Stomach (tissue), 8 donors: ENCODE measurements at regions not wholly inside any gene's neighbourhood (a gene's known extent, or its start where the extent isn't known, plus 50 kb on each side); places are given as distances from the start of the nearest gene placed in this dataset.

ENCODE experiments used
- DNase-seq, 2 donors: peaks; one replicate each; pipeline versions ENCODE4 v3.0.0 to v3.0.0-alpha.2; 2013 to 2019
- H3K27ac ChIP-seq, 5 donors: fragments of 200-600 bp in 4 of 5; sonication (generic) in 4 of 5; one replicate each; pipeline ENCODE4 v1.5.1; 2013 to 2019; ENCODE audit warnings: mild to moderate bottlenecking in 1 of 5, moderate library complexity in 1 of 5
- H3K27me3 ChIP-seq, 3 donors: fragments of 200-600 bp; sonication (generic); one replicate each; pipeline ENCODE4 v1.5.1; 2017 to 2019; ENCODE audit warnings: mixed run types in 1 of 3
- H3K36me3 ChIP-seq, 4 donors: fragments of 200-600 bp; sonication (generic); 1 replicate in 3 of 4; 2 replicates in 1 of 4; pipeline ENCODE4 v1.5.1; 2016 to 2019
- H3K4me1 ChIP-seq, 4 donors: fragments of 200-600 bp; sonication (generic); one replicate each; pipeline ENCODE4 v1.5.1; 2016 to 2019
- H3K4me3 ChIP-seq, 4 donors: fragments of 200-600 bp; sonication (generic) in 3 of 4; one replicate each; pipeline ENCODE4 v1.5.1; 2016 to 2019; ENCODE audit warnings: mild to moderate bottlenecking in 1 of 4
- H3K9me3 ChIP-seq, 4 donors: fragments of 200-600 bp; sonication (generic); one replicate each; pipeline ENCODE4 v1.5.1; 2016 to 2019
- CTCF ChIP-seq, 7 experiments: fragments of 450-650 bp in 4 of 7; fragments of 200-600 bp in 3 of 7; sonication (generic) in 3 of 7; IDR thresholded peaks; one replicate each; pipeline ENCODE4 v1.5.1; 2016 to 2019; ENCODE audit warnings: antibody characterized with exemption in 7 of 7, control low read depth in 2 of 7, mild to moderate bottlenecking in 1 of 7
- EP300 ChIP-seq: sonication (generic); formaldehyde crosslinking; IDR thresholded peaks from one replicate; pipeline ENCODE4 v1.6.1; 2017; ENCODE audit warnings: antibody characterized with exemption
- POLR2A ChIP-seq, 4 donors: fragments of 450-650 bp; IDR thresholded peaks; one replicate each; pipeline ENCODE4 v1.6.1; 2016; ENCODE audit warnings: antibody characterized with exemption in 4 of 4, control low read depth in 2 of 4, mild to moderate bottlenecking in 1 of 4, moderate library complexity in 1 of 4
- POLR2AphosphoS5 ChIP-seq, 3 donors: sonication (generic); formaldehyde crosslinking; IDR thresholded peaks; one replicate each; pipeline ENCODE4 v1.6.1; 2016; ENCODE audit warnings: antibody characterized with exemption in 3 of 3
- WGBS, 5 donors: extraction: QIAGEN DNeasy Blood & Tissue Kit in 3 of 5; methylation state at CpG; one replicate each; pipeline versions ENCODE4 v1.1.5 to v1.1.7; 2013 to 2018; 5-methylcytosine and 5-hydroxymethylcytosine counted together
- intact Hi-C: fragments of 100-400 bp; cut with DNase I; formaldehyde crosslinking; loops from one replicate; pipeline ENCODE4 v1.15.1; 2023; ENCODE audit warnings: low total_unique reads
- donor health status: healthy with polysubstance abuse.
- donor health status: Bipolar disorder and iron deficiency.
- donor health status: healthy.

- intact Hi-C loops: no loop called here
- TF ChIP-seq POLR2A (IDR thresholded peaks at IDR 0.05) (no peak), POLR2AphosphoS5 (IDR thresholded peaks at IDR 0.05) (no peak), CTCF (IDR thresholded peaks at IDR 0.05) (no peak), EP300 (no peak)
- DNase-seq: no peak
- Histone ChIP-seq H3K4me1 (no peaks in the 10 kb centered on the region), H3K4me3 (no peak overlapping the region), H3K9me3 (no peaks in the 10 kb centered on the region), H3K27ac (no peak overlapping the region), H3K27me3 (no peaks in the 10 kb centered on the region), H3K36me3 (no peaks in the 10 kb centered on the region)
- WGBS, 5 donors: 84 to 94% (median 90%) methylated on average over 11 of the region's 11 CpGs
Observed at GRCh38 chr10:2076528-2076927, 339.2 kb upstream of the ADARB2 start.

- H3K4me1 ChIP-seq: no peaks in the 10 kb centered on the region
- H3K27ac ChIP-seq: no peak overlapping the region
- intact Hi-C loops: no loop called here
- TF ChIP-seq EP300 (no peak), POLR2A (IDR thresholded peaks at IDR 0.05) (no peak), POLR2AphosphoS5 (IDR thresholded peaks at IDR 0.05) (no peak), CTCF (IDR thresholded peaks at IDR 0.05) (no peak)
- no peak for DNase-seq
- H3K4me3 ChIP-seq: no peak overlapping the region
- H3K36me3 ChIP-seq: no peaks in the 10 kb centered on the region
- 59 to 64% (median 61%) methylated on average over 2 of the region's 2 CpGs for WGBS, 5 donors
- H3K9me3 ChIP-seq: peaks cover 0 to 14% (median 9%) of the 10 kb centered on the region in 4 donors
- H3K27me3 ChIP-seq: no peaks in the 10 kb centered on the region
Observed at GRCh38 chr10:2067015-2067414, 329.7 kb upstream of the ADARB2 start.

- 41 to 63% (median 56%) methylated on average over 3 of the region's 3 CpGs for WGBS, 5 donors
- TF ChIP-seq POLR2A (IDR thresholded peaks at IDR 0.05): no peak
- no peak for TF ChIP-seq POLR2AphosphoS5 (IDR thresholded peaks at IDR 0.05)
- TF ChIP-seq CTCF (IDR thresholded peaks at IDR 0.05): no peak
- intact Hi-C loops: no loop called here
- no peaks in the 10 kb centered on the region for H3K27me3 ChIP-seq
- H3K27ac ChIP-seq: no peak overlapping the region
- H3K36me3 ChIP-seq: no peaks in the 10 kb centered on the region
- no peaks in the 10 kb centered on the region for H3K4me1 ChIP-seq
- no peak for DNase-seq
- H3K9me3 ChIP-seq: no peaks in the 10 kb centered on the region
- no peak overlapping the region for H3K4me3 ChIP-seq
Observed at GRCh38 chr10:2054728-2055127, 317.4 kb upstream of the ADARB2 start.

GRCh38 chr10:2053805-2054204 is 316.5 kb upstream of the ADARB2 start:
- no peak for DNase-seq
- 81 to 90% (median 86%) methylated on average over 5 of the region's 5 CpGs for WGBS, 5 donors
- intact Hi-C loops: no loop called here
- no peak for TF ChIP-seq CTCF (IDR thresholded peaks at IDR 0.05)
- no peak for TF ChIP-seq EP300
- no peak for TF ChIP-seq POLR2AphosphoS5 (IDR thresholded peaks at IDR 0.05)
- Histone ChIP-seq H3K27ac (no peak overlapping the region), H3K9me3 (no peaks in the 10 kb centered on the region), H3K4me3 (no peak overlapping the region), H3K36me3 (no peaks in the 10 kb centered on the region), H3K4me1 (no peaks in the 10 kb centered on the region), H3K27me3 (no peaks in the 10 kb centered on the region)
